HEK293 (cell line): ENCODE measurements at regions not wholly inside any gene's neighbourhood (a gene's known extent, or its start where the extent isn't known, plus 50 kb on each side); places are given as distances from the start of the nearest gene placed in this dataset.
"Not testable (repeated sequence)": the region's sequence is repeated elsewhere in the genome, so short reads cannot be mapped to it uniquely, and the experiment has no call there.

Experiments
- CTCF ChIA-PET: fragments of 350-600 bp; formaldehyde crosslinking; extraction: SDS; loops from one replicate; lab custom pipeline; 2021; ENCODE audit warnings: antibody characterized with exemption; lab: Yijun Ruan, JAX
- POLR2A ChIA-PET: fragments of 300-600 bp; formaldehyde crosslinking; extraction: SDS; loops from one replicate; lab custom pipeline; 2020; ENCODE audit warnings: antibody characterized with exemption, inconsistent platforms; lab: Yijun Ruan, JAX
- H3K27ac ChIP-seq: fragments of 200-500 bp; sonication (Bioruptor generic); 2 replicates; pipeline ENCODE4 v1.5.1; 2014; ENCODE audit warnings: low read depth, low read length, control low read depth, inconsistent platforms; ENCODE audit errors: extremely low read depth
- H3K36me3 ChIP-seq, 2 experiments: fragments of 200-500 bp in 1 of 2; sonication (Bioruptor generic) in 1 of 2; 1 replicate in 1 of 2; 2 replicates in 1 of 2; pipeline ENCODE4 v1.5.1; 2014 to 2017; ENCODE audit warnings: inconsistent platforms in 2 of 2, low read length in 2 of 2; ENCODE audit not compliant: control insufficient read depth in 2 of 2, insufficient read depth in 1 of 2
- H3K4me1 ChIP-seq: fragments of 200-500 bp; sonication (Bioruptor generic); 2 replicates; pipeline ENCODE4 v1.5.1; 2014; ENCODE audit warnings: mild to moderate bottlenecking, low read length, inconsistent platforms; ENCODE audit not compliant: control insufficient read depth, insufficient read depth
- H3K4me3 ChIP-seq: 2 replicates; pipeline ENCODE4 v1.5.1; 2011; ENCODE audit warnings: low read depth, mild to moderate bottlenecking, control low read depth, low read length, moderate library complexity
- H3K9me3 ChIP-seq: fragments of 200-500 bp; sonication (Bioruptor generic); 2 replicates; pipeline ENCODE4 v1.5.1; 2014; ENCODE audit warnings: low read depth, low read length, inconsistent platforms; ENCODE audit not compliant: control insufficient read depth, insufficient read depth
- GLIS2 ChIP-seq: fragments of 450-650 bp; formaldehyde crosslinking; IDR thresholded peaks from 2 replicates; pipeline ENCODE4 v1.5.1; 2016; ENCODE audit warnings: missing biosample characterization, missing genetic modification characterization
- RBAK ChIP-seq: fragments of 450-650 bp; formaldehyde crosslinking; IDR thresholded peaks from 2 replicates; pipeline ENCODE4 v1.5.1; 2016; ENCODE audit warnings: missing biosample characterization, missing genetic modification characterization
- SALL2 ChIP-seq: fragments of 450-650 bp; formaldehyde crosslinking; IDR thresholded peaks from 2 replicates; pipeline ENCODE4 v1.5.0; 2017; ENCODE audit warnings: missing biosample characterization, mild to moderate bottlenecking, missing genetic modification characterization, borderline replicate concordance
- TCF7L2 ChIP-seq: IDR thresholded peaks from 2 replicates; pipeline ENCODE4 v1.6.1; 2011; ENCODE audit warnings: low read depth, mild to moderate bottlenecking, inconsistent platforms, low read length, moderate library complexity, borderline replicate concordance
- ZIC2 ChIP-seq: fragments of 450-650 bp; formaldehyde crosslinking; IDR thresholded peaks from 2 replicates; pipeline ENCODE4 v1.5.1; 2016; ENCODE audit warnings: missing biosample characterization, missing genetic modification characterization
- ZNF16 ChIP-seq: fragments of 450-650 bp; formaldehyde crosslinking; IDR thresholded peaks from 2 replicates; pipeline ENCODE4 v1.5.1; 2016; ENCODE audit warnings: low read depth, missing biosample characterization, missing genetic modification characterization
- ZNF174 ChIP-seq: fragments of 450-650 bp; formaldehyde crosslinking; IDR thresholded peaks from 2 replicates; pipeline ENCODE4 v1.5.0; 2017; ENCODE audit warnings: missing biosample characterization, mild to moderate bottlenecking, missing genetic modification characterization
- ZNF184 ChIP-seq: fragments of 450-650 bp; IDR thresholded peaks from 2 replicates; pipeline ENCODE4 v1.5.1; 2018; ENCODE audit warnings: missing biosample characterization, mild to moderate bottlenecking, missing genetic modification characterization
- ZNF2 ChIP-seq: fragments of 450-650 bp; formaldehyde crosslinking; IDR thresholded peaks from 2 replicates; pipeline ENCODE4 v1.5.1; 2016; ENCODE audit warnings: missing biosample characterization, missing genetic modification characterization
- ZNF239 ChIP-seq: fragments of 450-650 bp; formaldehyde crosslinking; IDR thresholded peaks from 2 replicates; pipeline ENCODE4 v1.5.1; 2016; ENCODE audit warnings: missing biosample characterization, missing genetic modification characterization
- ZNF274 ChIP-seq, 2 experiments: fragments of 200-500 bp in 1 of 2; fragments of 450-650 bp in 1 of 2; sonication (Bioruptor generic) in 1 of 2; formaldehyde crosslinking in 1 of 2; IDR thresholded peaks; 2 replicates each; pipeline versions ENCODE4 v1.5.1 to v1.6.1; 2014 to 2016; ENCODE audit warnings: borderline replicate concordance in 1 of 2, inconsistent platforms in 1 of 2, low read length in 1 of 2, missing biosample characterization in 1 of 2, missing genetic modification characterization in 1 of 2
- ZNF280C ChIP-seq: fragments of 450-650 bp; formaldehyde crosslinking; IDR thresholded peaks from 2 replicates; pipeline ENCODE4 v1.5.1; 2016; ENCODE audit warnings: missing biosample characterization, missing genetic modification characterization
- ZNF404 ChIP-seq: fragments of 450-650 bp; formaldehyde crosslinking; IDR thresholded peaks from 2 replicates; pipeline ENCODE4 v1.5.1; 2017; ENCODE audit warnings: missing biosample characterization, missing genetic modification characterization
- ZNF423 ChIP-seq: fragments of 450-650 bp; formaldehyde crosslinking; IDR thresholded peaks from 2 replicates; pipeline ENCODE4 v1.5.1; 2016; ENCODE audit warnings: missing biosample characterization, missing genetic modification characterization
- ZNF510 ChIP-seq: fragments of 450-650 bp; formaldehyde crosslinking; IDR thresholded peaks from 2 replicates; pipeline ENCODE4 v1.5.1; 2018; ENCODE audit warnings: mild to moderate bottlenecking, missing genetic modification characterization, missing biosample characterization; ENCODE audit not compliant: insufficient replicate concordance
- ZNF549 ChIP-seq: fragments of 450-650 bp; IDR thresholded peaks from 2 replicates; pipeline ENCODE4 v1.5.1; 2018; ENCODE audit warnings: missing biosample characterization, missing genetic modification characterization, mild to moderate bottlenecking, inconsistent platforms, moderate library complexity
- ZNF571 ChIP-seq: fragments of 450-650 bp; formaldehyde crosslinking; IDR thresholded peaks from 2 replicates; pipeline ENCODE4 v1.5.0; 2017; ENCODE audit warnings: missing biosample characterization, missing genetic modification characterization
- ZNF624 ChIP-seq: fragments of 450-650 bp; formaldehyde crosslinking; IDR thresholded peaks from 2 replicates; pipeline ENCODE4 v1.5.1; 2017; ENCODE audit warnings: missing biosample characterization, missing genetic modification characterization
- ZNF670 ChIP-seq: fragments of 450-650 bp; formaldehyde crosslinking; IDR thresholded peaks from 2 replicates; pipeline ENCODE4 v1.5.1; 2016; ENCODE audit warnings: missing biosample characterization, missing genetic modification characterization, low read depth
- ZNF837 ChIP-seq: fragments of 450-650 bp; formaldehyde crosslinking; IDR thresholded peaks from 2 replicates; pipeline ENCODE4 v1.5.1; 2016; ENCODE audit warnings: missing biosample characterization, missing genetic modification characterization
- ZNF843 ChIP-seq: fragments of 450-650 bp; formaldehyde crosslinking; IDR thresholded peaks from 2 replicates; pipeline ENCODE4 v1.5.1; 2016; ENCODE audit warnings: missing biosample characterization, missing genetic modification characterization
- ZSCAN30 ChIP-seq: fragments of 450-650 bp; IDR thresholded peaks from 2 replicates; pipeline ENCODE4 v1.5.1; 2018; ENCODE audit warnings: missing biosample characterization, mild to moderate bottlenecking, missing genetic modification characterization, moderate library complexity
- TF ChIP-seq, protein P1 (sequence below): fragments of 450-650 bp; formaldehyde crosslinking; IDR thresholded peaks from 2 replicates; pipeline ENCODE4 v1.5.1; 2016; ENCODE audit warnings: missing biosample characterization, missing genetic modification characterization, low read depth
- TF ChIP-seq, protein P2 (sequence below): fragments of 450-650 bp; formaldehyde crosslinking; IDR thresholded peaks from 2 replicates; pipeline ENCODE4 v1.5.1; 2016; ENCODE audit warnings: missing biosample characterization, missing genetic modification characterization
- TF ChIP-seq, protein P3 (sequence below): sonication (generic); formaldehyde crosslinking; IDR thresholded peaks from 2 replicates; pipeline ENCODE4 v1.8.1; 2022; ENCODE audit warnings: mild to moderate bottlenecking, moderate library complexity, missing genetic modification reagents
- TF ChIP-seq, protein P4 (sequence below): fragments of 450-650 bp; formaldehyde crosslinking; IDR thresholded peaks from 2 replicates; pipeline ENCODE4 v1.5.1; 2016; ENCODE audit warnings: missing biosample characterization, missing genetic modification characterization

DNA sequence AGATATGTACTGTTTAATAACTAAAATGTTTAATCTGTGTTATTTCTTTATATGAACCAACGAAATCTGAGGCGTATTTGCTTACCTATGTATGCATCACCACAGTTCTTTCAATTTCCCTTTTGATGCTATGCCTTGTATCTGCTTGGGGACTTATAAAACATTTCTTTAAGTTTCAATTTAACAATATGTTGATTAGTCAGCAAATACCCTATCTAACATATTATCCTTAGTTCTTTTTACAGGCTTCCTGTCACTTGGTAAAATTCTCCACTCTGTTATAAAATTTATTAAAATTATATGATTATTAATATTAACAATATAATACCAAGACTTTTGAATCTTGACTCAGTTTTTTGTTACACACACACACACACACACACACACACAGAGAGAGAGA, 174.3 kb downstream of the CPS1 start:
- TF ChIP-seq ZNF423 = no peak
- no peak for TF ChIP-seq GLIS2
- no peak for TF ChIP-seq ZNF624 (tag by site-specific recombination)
- no peak for TF ChIP-seq ZNF510
- no peak for TF ChIP-seq RBAK (tag by site-specific recombination)
- no peak for TF ChIP-seq ZNF2 (tag by site-specific recombination)
- no peak for TF ChIP-seq ZNF404 (tag by site-specific recombination)
- no peak for TF ChIP-seq ZNF837 (tag by site-specific recombination)
- no peak for TF ChIP-seq ZNF239 (tag by site-specific recombination)
- no peak for TF ChIP-seq ZNF549 (tag by site-specific recombination)
- no peak for TF ChIP-seq ZNF670 (tag by site-specific recombination)
- TF ChIP-seq ZNF843 (tag by site-specific recombination) = no peak
- no peak for TF ChIP-seq ZSCAN30
- no peak for TF ChIP-seq ZNF174 (tag by site-specific recombination)
- TF ChIP-seq, protein P1, sequence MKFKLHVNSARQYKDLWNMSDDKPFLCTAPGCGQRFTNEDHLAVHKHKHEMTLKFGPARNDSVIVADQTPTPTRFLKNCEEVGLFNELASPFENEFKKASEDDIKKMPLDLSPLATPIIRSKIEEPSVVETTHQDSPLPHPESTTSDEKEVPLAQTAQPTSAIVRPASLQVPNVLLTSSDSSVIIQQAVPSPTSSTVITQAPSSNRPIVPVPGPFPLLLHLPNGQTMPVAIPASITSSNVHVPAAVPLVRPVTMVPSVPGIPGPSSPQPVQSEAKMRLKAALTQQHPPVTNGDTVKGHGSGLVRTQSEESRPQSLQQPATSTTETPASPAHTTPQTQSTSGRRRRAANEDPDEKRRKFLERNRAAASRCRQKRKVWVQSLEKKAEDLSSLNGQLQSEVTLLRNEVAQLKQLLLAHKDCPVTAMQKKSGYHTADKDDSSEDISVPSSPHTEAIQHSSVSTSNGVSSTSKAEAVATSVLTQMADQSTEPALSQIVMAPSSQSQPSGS (tag by site-specific recombination) = no peak
- TF ChIP-seq, protein P2, sequence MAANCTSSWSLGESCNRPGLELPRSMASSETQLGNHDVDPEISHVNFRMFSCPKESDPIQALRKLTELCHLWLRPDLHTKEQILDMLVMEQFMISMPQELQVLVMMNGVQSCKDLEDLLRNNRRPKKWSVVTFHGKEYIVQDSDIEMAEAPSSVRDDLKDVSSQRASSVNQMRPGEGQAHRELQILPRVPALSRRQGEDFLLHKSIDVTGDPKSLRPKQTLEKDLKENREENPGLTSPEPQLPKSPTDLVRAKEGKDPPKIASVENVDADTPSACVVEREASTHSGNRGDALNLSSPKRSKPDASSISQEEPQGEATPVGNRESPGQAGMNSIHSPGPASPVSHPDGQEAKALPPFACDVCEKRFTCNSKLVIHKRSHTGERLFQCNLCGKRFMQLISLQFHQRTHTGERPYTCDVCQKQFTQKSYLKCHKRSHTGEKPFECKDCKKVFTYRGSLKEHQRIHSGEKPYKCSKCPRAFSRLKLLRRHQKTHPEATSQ (tag by site-specific recombination) = no peak
- TF ChIP-seq ZNF280C (tag by site-specific recombination) = no peak
- no peak overlapping the region for H3K4me3 ChIP-seq
- POLR2A ChIA-PET = no interaction called here
- H3K4me1 ChIP-seq = no peaks in the 10 kb centered on the region
- H3K36me3 ChIP-seq = no peaks in the 10 kb centered on the region
- no peak overlapping the region for H3K27ac ChIP-seq
- CTCF ChIA-PET = no interaction called here
- no peaks in the 10 kb centered on the region for H3K9me3 ChIP-seq

DNA sequence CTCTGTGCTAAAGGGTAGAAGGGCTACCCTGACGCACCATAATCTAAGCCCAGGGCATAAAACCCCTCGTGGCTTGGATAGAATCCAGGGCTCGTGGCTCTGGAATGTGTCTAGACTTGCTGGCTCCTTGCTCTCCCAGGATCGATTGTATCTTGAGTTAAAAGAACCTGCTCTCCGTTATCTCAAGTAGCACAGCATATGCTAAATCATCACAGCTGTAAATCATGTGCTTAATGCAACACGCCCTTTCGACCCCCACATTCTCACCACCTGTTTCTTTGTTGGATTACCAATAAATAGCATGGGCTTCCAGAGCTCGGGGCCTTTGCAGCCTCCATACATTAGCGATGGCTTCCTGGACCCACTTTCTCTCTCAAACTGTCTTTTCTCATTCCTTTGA, 190.4 kb downstream of the CPS1 start:
- H3K27ac ChIP-seq, H3K4me1 ChIP-seq, H3K36me3 ChIP-seq, H3K9me3 ChIP-seq, POLR2A ChIA-PET, H3K4me3 ChIP-seq: not testable (repeated sequence)
- CTCF ChIA-PET = interaction anchor here (0.7 kb wide), 1 partner anchor 96 kb away, joined by 3 read pairs; no protein-coding TSS in a partner anchor
- peak; percentile 67 for TF ChIP-seq TCF7L2

GRCh38 chr2:210752532-210752931, 196.1 kb downstream of the CPS1 start:
- Histone ChIP-seq H3K4me1 (no peaks in the 10 kb centered on the region), H3K4me3 (no peak overlapping the region), H3K36me3 (no peaks in the 10 kb centered on the region), H3K9me3 (no peaks in the 10 kb centered on the region), H3K27ac (no peak overlapping the region)
- CTCF ChIA-PET = no interaction called here
- POLR2A ChIA-PET = no interaction called here
- TF ChIP-seq ZNF571 (no peak), SALL2 (tag by site-specific recombination) (no peak), ZIC2 (tag by site-specific recombination) (no peak), ZNF184 (tag by site-specific recombination) (no peak), ZNF274 (IDR thresholded peaks at IDR 0.05; ENCODE audit: low read length) (no peak), ZNF274 (tag by site-specific recombination; IDR thresholded peaks at IDR 0.05; ENCODE audit: borderline replicate concordance) (no peak), ZNF16 (tag by site-specific recombination) (no peak)
- TF ChIP-seq, protein P3, sequence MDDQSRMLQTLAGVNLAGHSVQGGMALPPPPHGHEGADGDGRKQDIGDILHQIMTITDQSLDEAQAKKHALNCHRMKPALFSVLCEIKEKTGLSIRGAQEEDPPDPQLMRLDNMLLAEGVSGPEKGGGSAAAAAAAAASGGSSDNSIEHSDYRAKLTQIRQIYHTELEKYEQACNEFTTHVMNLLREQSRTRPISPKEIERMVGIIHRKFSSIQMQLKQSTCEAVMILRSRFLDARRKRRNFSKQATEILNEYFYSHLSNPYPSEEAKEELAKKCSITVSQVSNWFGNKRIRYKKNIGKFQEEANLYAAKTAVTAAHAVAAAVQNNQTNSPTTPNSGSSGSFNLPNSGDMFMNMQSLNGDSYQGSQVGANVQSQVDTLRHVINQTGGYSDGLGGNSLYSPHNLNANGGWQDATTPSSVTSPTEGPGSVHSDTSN (CRISPR knock-in tag) = no peak
- TF ChIP-seq, protein P4, sequence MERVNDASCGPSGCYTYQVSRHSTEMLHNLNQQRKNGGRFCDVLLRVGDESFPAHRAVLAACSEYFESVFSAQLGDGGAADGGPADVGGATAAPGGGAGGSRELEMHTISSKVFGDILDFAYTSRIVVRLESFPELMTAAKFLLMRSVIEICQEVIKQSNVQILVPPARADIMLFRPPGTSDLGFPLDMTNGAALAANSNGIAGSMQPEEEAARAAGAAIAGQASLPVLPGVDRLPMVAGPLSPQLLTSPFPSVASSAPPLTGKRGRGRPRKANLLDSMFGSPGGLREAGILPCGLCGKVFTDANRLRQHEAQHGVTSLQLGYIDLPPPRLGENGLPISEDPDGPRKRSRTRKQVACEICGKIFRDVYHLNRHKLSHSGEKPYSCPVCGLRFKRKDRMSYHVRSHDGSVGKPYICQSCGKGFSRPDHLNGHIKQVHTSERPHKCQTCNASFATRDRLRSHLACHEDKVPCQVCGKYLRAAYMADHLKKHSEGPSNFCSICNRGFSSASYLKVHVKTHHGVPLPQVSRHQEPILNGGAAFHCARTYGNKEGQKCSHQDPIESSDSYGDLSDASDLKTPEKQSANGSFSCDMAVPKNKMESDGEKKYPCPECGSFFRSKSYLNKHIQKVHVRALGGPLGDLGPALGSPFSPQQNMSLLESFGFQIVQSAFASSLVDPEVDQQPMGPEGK (tag by site-specific recombination) = no peak
